Ishikawa (cell line): ENCODE measurements at regions not wholly inside any gene's neighbourhood (a gene's known extent, or its start where the extent isn't known, plus 50 kb on each side); places are given as distances from the start of the nearest gene placed in this dataset.

Source experiments
- CEBPB ChIP-seq: IDR thresholded peaks from 2 replicates; pipeline ENCODE4 v1.6.1; 2012
- CREB1 ChIP-seq: IDR thresholded peaks from 2 replicates; pipeline ENCODE4 v1.6.1; 2012; ENCODE audit warnings: low read depth
- EGR1 ChIP-seq: IDR thresholded peaks from 2 replicates; pipeline ENCODE4 v1.6.1; 2012
- EP300 ChIP-seq: IDR thresholded peaks from 2 replicates; pipeline ENCODE4 v1.6.1; 2012; ENCODE audit warnings: borderline replicate concordance
- FOXM1 ChIP-seq: IDR thresholded peaks from 2 replicates; pipeline ENCODE4 v1.6.1; 2012; ENCODE audit warnings: low read depth, borderline replicate concordance
- NFIC ChIP-seq: IDR thresholded peaks from 2 replicates; pipeline ENCODE4 v1.6.1; 2012
- RAD21 ChIP-seq: IDR thresholded peaks from 2 replicates; pipeline ENCODE4 v1.6.1; 2012; ENCODE audit warnings: low read depth
- TAF1 ChIP-seq: IDR thresholded peaks from 2 replicates; pipeline ENCODE4 v1.6.1; 2012; ENCODE audit warnings: low read depth, mild to moderate bottlenecking
- TCF12 ChIP-seq: IDR thresholded peaks from 2 replicates; pipeline ENCODE4 v1.6.1; 2012; ENCODE audit warnings: low read depth
- TEAD4 ChIP-seq: IDR thresholded peaks from 2 replicates; pipeline ENCODE4 v1.6.1; 2012
- YY1 ChIP-seq: IDR thresholded peaks from 2 replicates; pipeline ENCODE4 v1.6.1; 2012; ENCODE audit warnings: low read depth
- ZBTB7A ChIP-seq: IDR thresholded peaks from 2 replicates; pipeline ENCODE4 v1.6.1; 2012; ENCODE audit warnings: low read depth
- TF ChIP-seq, protein P1 (sequence below): IDR thresholded peaks from 2 replicates; pipeline ENCODE4 v1.6.1; 2012; ENCODE audit warnings: low read depth, mild to moderate bottlenecking
- TF ChIP-seq, protein P2 (sequence below): IDR thresholded peaks from 2 replicates; pipeline ENCODE4 v1.6.1; 2012
- TF ChIP-seq, protein P3 (sequence below): IDR thresholded peaks from 2 replicates; pipeline ENCODE4 v1.6.1; 2012

DNA sequence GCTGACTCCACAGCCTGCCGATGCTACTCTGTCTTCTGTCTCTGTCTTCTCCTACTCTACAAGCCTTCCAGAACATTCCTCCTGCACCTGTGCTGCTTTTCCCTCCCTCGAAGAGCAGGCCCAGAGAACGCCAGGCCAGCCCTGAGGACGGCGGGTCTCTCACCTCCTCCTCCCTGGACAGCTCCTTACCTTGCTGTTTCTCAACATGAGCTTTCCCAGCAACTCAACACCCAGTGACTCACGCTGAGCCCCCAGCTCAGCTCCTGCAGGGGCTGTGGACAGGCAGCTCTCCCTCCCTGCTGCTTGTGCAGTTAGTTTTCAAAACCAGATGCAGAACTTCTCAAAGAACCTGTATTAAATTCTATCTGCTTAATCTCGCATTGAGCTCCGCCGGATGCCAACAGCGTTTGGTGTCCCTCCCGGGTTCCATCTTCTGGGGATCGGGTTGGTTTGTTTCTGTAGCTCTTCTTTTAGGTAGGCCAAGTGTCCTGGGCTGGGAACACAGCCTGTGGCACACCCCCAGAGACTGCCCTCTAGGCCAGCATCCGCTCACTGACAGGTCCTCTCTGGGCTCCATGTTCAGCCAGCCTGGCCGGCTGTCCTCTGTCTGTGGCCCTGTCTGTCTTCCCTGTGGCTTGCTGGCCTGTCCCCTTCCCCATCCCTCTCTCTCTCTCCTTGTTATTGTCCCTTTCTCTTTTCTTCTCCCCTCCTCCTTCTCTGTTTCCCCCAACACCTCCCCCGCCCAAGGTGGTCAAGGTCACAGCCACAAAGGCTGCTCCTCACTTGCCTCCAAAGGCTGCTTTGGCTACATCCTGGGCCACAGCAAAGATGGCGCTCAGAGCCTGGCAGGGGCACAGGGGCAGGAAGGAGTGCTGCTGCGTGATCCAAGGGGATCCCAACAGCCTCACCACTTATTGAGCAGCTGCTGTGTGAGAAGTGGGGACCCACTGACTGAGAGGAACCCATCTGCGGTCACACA lies 391.0 kb downstream of the MATN1 start:
- TF ChIP-seq, protein P1, sequence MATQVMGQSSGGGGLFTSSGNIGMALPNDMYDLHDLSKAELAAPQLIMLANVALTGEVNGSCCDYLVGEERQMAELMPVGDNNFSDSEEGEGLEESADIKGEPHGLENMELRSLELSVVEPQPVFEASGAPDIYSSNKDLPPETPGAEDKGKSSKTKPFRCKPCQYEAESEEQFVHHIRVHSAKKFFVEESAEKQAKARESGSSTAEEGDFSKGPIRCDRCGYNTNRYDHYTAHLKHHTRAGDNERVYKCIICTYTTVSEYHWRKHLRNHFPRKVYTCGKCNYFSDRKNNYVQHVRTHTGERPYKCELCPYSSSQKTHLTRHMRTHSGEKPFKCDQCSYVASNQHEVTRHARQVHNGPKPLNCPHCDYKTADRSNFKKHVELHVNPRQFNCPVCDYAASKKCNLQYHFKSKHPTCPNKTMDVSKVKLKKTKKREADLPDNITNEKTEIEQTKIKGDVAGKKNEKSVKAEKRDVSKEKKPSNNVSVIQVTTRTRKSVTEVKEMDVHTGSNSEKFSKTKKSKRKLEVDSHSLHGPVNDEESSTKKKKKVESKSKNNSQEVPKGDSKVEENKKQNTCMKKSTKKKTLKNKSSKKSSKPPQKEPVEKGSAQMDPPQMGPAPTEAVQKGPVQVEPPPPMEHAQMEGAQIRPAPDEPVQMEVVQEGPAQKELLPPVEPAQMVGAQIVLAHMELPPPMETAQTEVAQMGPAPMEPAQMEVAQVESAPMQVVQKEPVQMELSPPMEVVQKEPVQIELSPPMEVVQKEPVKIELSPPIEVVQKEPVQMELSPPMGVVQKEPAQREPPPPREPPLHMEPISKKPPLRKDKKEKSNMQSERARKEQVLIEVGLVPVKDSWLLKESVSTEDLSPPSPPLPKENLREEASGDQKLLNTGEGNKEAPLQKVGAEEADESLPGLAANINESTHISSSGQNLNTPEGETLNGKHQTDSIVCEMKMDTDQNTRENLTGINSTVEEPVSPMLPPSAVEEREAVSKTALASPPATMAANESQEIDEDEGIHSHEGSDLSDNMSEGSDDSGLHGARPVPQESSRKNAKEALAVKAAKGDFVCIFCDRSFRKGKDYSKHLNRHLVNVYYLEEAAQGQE = peak; percentile 15; the same call in 1 of the 2 replicates
- no peak for TF ChIP-seq RAD21

DNA sequence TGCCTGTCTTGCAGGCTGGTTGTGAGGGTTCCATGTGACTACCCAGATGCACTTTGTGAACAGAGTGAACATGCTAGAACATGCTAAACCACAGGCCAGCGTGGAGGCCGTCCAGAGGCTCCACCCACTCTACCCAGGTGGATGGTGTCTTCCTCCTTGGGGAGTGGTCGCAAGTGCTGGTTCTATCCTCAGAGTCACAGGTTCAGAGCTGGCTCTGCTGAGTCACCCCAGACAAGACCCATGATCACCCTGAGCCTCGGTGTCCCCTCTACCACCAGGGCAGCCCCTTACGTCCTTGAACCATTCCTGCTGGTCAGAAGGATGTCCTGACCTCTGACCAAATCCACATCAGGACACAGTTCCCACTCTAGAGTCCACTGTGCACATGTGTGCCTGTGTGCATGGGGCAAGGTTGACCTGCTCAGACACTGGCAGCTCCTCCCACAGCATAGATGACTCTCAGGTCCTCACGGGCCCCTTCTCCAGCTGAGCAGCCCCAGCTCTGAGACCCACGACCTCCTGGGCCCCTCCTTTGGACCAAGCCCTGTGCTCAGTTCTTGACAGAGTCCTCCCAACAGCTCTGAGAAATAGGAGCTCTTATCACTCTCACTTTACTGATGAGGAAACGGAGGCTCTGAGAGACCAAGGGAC lies 391.8 kb downstream of the MATN1 start:
- TF ChIP-seq, protein P2, sequence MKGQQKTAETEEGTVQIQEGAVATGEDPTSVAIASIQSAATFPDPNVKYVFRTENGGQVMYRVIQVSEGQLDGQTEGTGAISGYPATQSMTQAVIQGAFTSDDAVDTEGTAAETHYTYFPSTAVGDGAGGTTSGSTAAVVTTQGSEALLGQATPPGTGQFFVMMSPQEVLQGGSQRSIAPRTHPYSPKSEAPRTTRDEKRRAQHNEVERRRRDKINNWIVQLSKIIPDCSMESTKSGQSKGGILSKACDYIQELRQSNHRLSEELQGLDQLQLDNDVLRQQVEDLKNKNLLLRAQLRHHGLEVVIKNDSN = no peak
- TF ChIP-seq TEAD4 (no peak), CEBPB (no peak), TAF1 (no peak)
- TF ChIP-seq, protein P3, sequence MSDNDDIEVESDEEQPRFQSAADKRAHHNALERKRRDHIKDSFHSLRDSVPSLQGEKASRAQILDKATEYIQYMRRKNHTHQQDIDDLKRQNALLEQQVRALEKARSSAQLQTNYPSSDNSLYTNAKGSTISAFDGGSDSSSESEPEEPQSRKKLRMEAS = no peak

DNA sequence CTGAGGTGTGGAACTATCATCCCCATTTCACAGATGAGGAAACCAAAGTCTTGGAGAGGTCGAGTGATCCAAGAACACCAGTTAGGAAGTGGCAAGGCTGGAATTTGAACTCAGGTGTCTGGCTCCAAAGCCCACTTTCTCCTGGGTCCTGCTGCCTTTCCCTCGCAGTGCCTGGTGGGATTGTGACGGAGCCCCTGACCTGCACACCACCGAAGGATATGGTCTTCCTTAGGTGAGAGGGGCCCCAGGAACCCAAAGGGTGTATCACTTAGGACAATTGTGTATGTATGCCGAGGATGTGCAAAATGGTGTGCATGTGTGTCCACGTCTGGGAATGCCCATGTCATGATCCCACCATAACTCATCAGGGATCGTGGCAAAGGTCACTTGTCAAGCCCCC lies 392.7 kb downstream of the MATN1 start:
- TF ChIP-seq FOXM1 (no peak), TEAD4 (no peak), TCF12 (no peak), EP300 (no peak), EGR1 (no peak), YY1 (no peak), TAF1 (no peak), RAD21 (no peak), CREB1 (no peak), ZBTB7A (no peak), CEBPB (no peak)
- TF ChIP-seq, protein P3 = no peak
- TF ChIP-seq, protein P1 = no peak

DNA sequence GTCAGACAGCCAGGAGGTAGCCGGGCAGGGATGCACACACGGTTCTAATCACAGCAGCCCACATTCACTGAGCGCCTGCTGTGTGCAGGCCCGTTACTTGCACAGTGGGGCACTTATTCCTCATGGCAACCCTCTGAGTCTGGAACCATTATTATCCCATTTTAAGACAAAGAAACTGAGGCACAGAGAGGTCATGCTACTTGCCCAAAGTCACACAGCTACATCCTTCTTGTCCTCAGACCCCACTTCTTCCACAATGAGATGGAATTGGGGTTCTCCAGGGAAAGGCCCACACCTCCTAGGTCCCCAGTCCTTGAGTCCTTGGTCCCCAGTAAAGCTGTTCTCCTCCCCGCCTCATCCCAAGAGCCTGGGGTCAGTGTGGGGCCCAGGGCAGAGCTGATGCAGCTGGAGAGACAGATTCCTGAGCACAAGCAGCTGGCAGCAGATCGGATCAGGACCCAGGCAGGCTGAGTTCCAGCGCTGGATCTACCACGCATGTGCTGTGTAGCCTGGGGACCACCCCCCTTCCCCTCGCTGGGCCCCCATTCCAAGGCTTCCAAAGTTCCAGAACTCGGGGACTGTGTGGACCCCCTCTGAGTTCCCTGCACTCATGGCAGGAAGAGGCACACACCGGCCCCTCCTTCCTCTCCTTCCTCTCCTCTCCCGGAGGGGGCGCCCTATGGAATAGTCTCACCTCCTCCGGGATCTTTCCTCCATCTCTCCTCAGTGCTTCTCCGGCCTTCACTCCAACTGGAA lies 393.4 kb downstream of the MATN1 start:
- no peak for TF ChIP-seq CREB1
- TF ChIP-seq, protein P3 = no peak
- no peak for TF ChIP-seq FOXM1
- no peak for TF ChIP-seq RAD21
- TF ChIP-seq CEBPB = no peak
- no peak for TF ChIP-seq YY1
- TF ChIP-seq EP300 = no peak
- TF ChIP-seq TAF1 = no peak
- no peak for TF ChIP-seq EGR1
- no peak for TF ChIP-seq ZBTB7A
- no peak for TF ChIP-seq NFIC
- TF ChIP-seq, protein P2 = no peak
- TF ChIP-seq TCF12 = no peak
- TF ChIP-seq, protein P1 = no peak
- TF ChIP-seq TEAD4 = no peak
